ENCODE measurements at regions not wholly inside any gene's neighbourhood (a gene's known extent, or its start where the extent isn't known, plus 50 kb on each side); places are given as distances from the start of the nearest gene placed in this dataset.
A peak's percentile ranks its signal among the peaks of the same experiment; 100 is the strongest.

GRCh38 chr7:4612237-4612636, 69.9 kb upstream of the FOXK1 start:
- 83 to 95% methylated on average over 13 of the region's 13 CpGs for WGBS, 2 donors
- no peak for TF ChIP-seq CTCF (IDR thresholded peaks at IDR 0.05)
- no peak for TF ChIP-seq POLR2A (IDR thresholded peaks at IDR 0.05)
- H3K4me3 ChIP-seq (ENCODE audit: low read depth, poor library complexity, severe bottlenecking): no peak overlapping the region
- no peak for DNase-seq (ENCODE audit: low spot score in 2 of 2)
- intact Hi-C loops (cut with DNase I; ENCODE audit: low total_unique reads): no loop called here

DNA sequence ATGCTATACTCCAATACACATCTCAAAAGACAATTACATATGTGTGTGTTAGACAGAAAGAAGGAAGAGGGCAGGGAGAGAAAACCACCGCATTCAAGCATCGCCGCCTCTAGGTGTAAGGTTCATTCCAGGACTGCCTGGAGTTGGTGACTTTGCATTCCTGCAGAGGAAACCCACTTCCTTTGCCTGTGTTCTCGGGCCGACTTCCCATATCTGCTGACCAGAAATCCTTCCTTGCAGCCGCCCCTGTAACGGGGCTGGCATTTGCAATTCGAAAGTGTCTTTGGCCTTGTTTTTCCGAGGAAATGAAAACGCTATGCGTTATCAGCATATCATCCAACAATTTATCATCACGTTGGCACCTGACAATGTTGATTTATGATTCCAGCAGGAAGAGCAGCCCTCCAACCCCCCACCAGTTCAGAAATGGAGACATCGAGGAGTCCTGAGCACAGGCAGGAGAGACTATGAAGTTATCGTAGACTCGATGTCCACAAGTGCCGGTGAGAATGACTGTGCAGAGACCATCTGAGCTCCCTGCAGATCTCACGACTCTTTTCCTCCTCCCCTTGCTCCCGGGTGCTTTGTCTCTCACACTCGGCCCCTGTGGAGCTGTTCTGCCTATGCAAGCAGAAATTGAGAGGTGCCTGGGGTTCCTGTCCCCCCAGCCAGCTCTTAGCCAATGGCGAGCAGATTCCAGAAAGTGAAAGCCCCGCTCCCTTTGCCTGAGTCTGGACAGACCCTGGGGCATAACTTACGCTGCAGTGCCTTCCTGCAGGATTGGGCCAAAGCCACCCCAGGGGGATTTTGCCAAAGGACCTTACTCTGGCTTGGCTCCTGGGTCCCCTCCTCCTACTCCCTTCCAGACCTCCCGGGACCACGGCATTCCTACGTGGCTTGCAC, 68.9 kb upstream of the FOXK1 start:
- 15 to 19% methylated on average over 25 of the region's 25 CpGs for WGBS, 2 donors
- no peak for TF ChIP-seq CTCF (IDR thresholded peaks at IDR 0.05)
- TF ChIP-seq POLR2A (IDR thresholded peaks at IDR 0.05): no peak
- DNase-seq (ENCODE audit: low spot score in 2 of 2): no peak
- H3K4me3 ChIP-seq (ENCODE audit: low read depth, poor library complexity, severe bottlenecking): no peak overlapping the region
- intact Hi-C loops (cut with DNase I; ENCODE audit: low total_unique reads): no loop called here

GRCh38 chr7:4613846-4614548, 68.1 kb upstream of the FOXK1 start:
- no peak for TF ChIP-seq CTCF (IDR thresholded peaks at IDR 0.05)
- no peak for TF ChIP-seq POLR2A (IDR thresholded peaks at IDR 0.05)
- H3K4me3 ChIP-seq (ENCODE audit: low read depth, poor library complexity, severe bottlenecking): no peak overlapping the region
- intact Hi-C loops (cut with DNase I; ENCODE audit: low total_unique reads): no loop called here
- WGBS, 2 donors: 19 to 30% methylated on average over 14 to 15 of the region's 15 CpGs
- DNase-seq (ENCODE audit: low spot score in 2 of 2): peak in 1 of 2 donors; percentile 39

- DNase-seq (ENCODE audit: low spot score in 2 of 2): no peak
- TF ChIP-seq POLR2A (IDR thresholded peaks at IDR 0.05) (no peak), CTCF (IDR thresholded peaks at IDR 0.05) (no peak)
- intact Hi-C loops (cut with DNase I; ENCODE audit: low total_unique reads): no loop called here
- 81 to 85% methylated on average over 5 of the region's 5 CpGs for WGBS, 2 donors
- H3K4me3 ChIP-seq (ENCODE audit: low read depth, poor library complexity, severe bottlenecking): no peak overlapping the region
These were observed 66.0 kb upstream of the FOXK1 start for GRCh38 chr7:4616116-4616515.

DNA sequence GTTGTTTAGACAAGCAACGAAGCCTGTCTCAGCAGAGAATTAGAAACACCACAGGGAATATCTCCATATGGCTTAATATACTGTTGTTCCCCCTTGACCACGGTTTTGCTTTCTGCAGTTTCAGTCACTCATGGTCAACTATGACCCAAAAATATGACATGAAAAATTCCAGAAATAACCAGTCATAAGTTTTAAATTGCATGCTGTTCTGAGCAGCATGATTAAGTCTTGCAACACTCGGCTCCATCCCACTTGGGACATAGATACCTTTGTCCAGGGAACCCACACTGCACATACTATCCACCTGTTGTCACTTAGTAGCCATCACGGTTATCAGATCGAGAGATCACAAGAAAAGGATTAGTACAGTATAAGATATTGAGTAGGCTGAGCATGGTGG, 60.7 kb upstream of the FOXK1 start:
- 83 to 84% methylated on average over 5 of the region's 5 CpGs for WGBS, 2 donors
- no peak for DNase-seq (ENCODE audit: low spot score in 2 of 2)
- TF ChIP-seq CTCF (IDR thresholded peaks at IDR 0.05) (no peak), POLR2A (IDR thresholded peaks at IDR 0.05) (no peak)
- no peak overlapping the region for H3K4me3 ChIP-seq (ENCODE audit: low read depth, poor library complexity, severe bottlenecking)
- intact Hi-C loops (cut with DNase I; ENCODE audit: low total_unique reads): no loop called here

Measured in lower leg skin (tissue), 4 donors.